ENCODE measurements at regions not wholly inside any gene's neighbourhood (a gene's known extent, or its start where the extent isn't known, plus 50 kb on each side); places are given as distances from the start of the nearest gene placed in this dataset.
A peak's percentile ranks its signal among the peaks of the same experiment; 100 is the strongest.

DNA sequence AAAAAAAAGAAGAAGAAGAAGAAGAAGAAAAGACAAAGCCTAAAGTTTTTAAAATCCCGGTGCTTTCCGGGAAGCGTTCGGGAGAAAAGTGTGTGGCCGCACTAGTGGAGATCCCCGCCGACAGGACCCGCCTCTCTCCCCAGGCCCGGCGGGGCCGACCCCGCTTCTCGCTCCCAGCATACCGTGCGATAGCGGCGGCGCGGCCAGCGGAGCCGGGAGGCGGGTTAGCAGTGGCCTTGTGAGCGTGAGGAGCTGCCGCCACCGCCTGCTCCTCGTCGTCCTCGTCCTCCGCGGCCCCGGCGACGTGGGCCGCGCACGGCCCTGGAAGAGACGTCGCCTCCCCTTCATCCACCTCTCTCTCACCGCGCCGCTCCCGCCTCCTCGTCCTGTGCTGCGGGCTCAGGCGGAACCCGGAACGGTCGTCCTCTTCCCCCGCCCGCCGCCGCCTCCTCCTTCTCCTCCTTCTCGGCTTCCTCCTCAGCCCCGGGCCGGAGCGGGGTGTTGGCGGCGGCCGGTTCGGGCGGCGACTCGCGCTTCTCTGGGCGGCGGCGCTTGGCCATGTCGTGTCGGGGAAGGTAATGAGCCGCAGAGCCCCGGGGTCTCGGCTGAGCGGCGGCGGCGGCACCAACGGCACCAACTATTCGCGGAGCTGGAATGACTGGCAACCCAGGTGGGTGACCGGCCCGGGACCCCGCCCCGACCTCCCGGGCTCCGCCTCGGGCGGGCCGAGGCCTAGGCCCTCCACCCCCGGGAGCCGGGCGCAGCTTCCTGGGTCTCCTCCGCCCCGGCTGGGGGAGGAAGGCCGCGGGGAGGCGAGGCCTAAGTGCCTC is 62.6 kb upstream of the CDR2 start (continued):
- TF ChIP-seq ZNF24 (IDR thresholded peaks at IDR 0.05) (0 out of 2 replicates have a peak, but pooled peaks have one; percentile 33), ZNF331 (CRISPR knock-in tag; IDR thresholded peaks at IDR 0.05) (peak; percentile 68; the same call in 1 of the 2 replicates), PHF20 (CRISPR knock-in tag; IDR thresholded peaks at IDR 0.05) (peak; percentile 62), MEIS2 (CRISPR knock-in tag; IDR thresholded peaks at IDR 0.05) (peak; percentile 74; the same call in 1 of the 2 replicates), KDM6A (CRISPR knock-in tag; IDR thresholded peaks at IDR 0.05; ENCODE audit: low read depth) (peak; percentile 38; the same call in 1 of the 2 replicates), HOXA7 (CRISPR knock-in tag; IDR thresholded peaks at IDR 0.05) (0 out of 2 replicates have a peak, but pooled peaks have one; percentile 53), ZSCAN9 (CRISPR knock-in tag; IDR thresholded peaks at IDR 0.05; ENCODE audit: borderline replicate concordance) (peak; percentile 89), ZNF543 (CRISPR knock-in tag; IDR thresholded peaks at IDR 0.05) (peak; percentile 77), ZNF546 (CRISPR knock-in tag; conservative IDR thresholded peaks at IDR 0.05) (0 out of 2 replicates have a peak, but pooled peaks have one; percentile 53), ETV6 (CRISPR knock-in tag; conservative IDR thresholded peaks at IDR 0.05) (peak; percentile 58; the same call in 1 of the 2 replicates), KDM2A (CRISPR knock-in tag; IDR thresholded peaks at IDR 0.05; ENCODE audit: borderline replicate concordance, low read depth) (peak; percentile 92), MED1 (CRISPR knock-in tag; IDR thresholded peaks at IDR 0.05) (peak; percentile 60; the same call in 1 of the 2 replicates)
- TF ChIP-seq, protein P1, sequence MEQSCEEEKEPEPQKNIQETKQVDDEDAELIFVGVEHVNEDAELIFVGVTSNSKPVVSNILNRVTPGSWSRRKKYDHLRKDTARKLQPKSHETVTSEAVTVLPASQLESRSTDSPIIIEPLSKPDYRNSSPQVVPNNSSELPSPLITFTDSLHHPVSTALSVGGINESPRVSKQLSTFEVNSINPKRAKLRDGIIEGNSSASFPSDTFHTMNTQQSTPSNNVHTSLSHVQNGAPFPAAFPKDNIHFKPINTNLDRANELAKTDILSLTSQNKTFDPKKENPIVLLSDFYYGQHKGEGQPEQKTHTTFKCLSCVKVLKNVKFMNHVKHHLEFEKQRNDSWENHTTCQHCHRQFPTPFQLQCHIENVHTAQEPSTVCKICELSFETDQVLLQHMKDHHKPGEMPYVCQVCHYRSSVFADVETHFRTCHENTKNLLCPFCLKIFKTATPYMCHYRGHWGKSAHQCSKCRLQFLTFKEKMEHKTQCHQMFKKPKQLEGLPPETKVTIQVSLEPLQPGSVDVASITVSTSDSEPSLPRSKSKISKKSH (CRISPR knock-in tag; IDR thresholded peaks at IDR 0.05; ENCODE audit: borderline replicate concordance): peak; percentile 96
- TF ChIP-seq, protein P2, sequence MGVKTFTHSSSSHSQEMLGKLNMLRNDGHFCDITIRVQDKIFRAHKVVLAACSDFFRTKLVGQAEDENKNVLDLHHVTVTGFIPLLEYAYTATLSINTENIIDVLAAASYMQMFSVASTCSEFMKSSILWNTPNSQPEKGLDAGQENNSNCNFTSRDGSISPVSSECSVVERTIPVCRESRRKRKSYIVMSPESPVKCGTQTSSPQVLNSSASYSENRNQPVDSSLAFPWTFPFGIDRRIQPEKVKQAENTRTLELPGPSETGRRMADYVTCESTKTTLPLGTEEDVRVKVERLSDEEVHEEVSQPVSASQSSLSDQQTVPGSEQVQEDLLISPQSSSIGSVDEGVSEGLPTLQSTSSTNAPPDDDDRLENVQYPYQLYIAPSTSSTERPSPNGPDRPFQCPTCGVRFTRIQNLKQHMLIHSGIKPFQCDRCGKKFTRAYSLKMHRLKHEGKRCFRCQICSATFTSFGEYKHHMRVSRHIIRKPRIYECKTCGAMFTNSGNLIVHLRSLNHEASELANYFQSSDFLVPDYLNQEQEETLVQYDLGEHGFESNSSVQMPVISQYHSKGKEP (CRISPR knock-in tag; IDR thresholded peaks at IDR 0.05): 0 out of 2 replicates have a peak, but pooled peaks have one; percentile 76
- TF ChIP-seq, protein P3, sequence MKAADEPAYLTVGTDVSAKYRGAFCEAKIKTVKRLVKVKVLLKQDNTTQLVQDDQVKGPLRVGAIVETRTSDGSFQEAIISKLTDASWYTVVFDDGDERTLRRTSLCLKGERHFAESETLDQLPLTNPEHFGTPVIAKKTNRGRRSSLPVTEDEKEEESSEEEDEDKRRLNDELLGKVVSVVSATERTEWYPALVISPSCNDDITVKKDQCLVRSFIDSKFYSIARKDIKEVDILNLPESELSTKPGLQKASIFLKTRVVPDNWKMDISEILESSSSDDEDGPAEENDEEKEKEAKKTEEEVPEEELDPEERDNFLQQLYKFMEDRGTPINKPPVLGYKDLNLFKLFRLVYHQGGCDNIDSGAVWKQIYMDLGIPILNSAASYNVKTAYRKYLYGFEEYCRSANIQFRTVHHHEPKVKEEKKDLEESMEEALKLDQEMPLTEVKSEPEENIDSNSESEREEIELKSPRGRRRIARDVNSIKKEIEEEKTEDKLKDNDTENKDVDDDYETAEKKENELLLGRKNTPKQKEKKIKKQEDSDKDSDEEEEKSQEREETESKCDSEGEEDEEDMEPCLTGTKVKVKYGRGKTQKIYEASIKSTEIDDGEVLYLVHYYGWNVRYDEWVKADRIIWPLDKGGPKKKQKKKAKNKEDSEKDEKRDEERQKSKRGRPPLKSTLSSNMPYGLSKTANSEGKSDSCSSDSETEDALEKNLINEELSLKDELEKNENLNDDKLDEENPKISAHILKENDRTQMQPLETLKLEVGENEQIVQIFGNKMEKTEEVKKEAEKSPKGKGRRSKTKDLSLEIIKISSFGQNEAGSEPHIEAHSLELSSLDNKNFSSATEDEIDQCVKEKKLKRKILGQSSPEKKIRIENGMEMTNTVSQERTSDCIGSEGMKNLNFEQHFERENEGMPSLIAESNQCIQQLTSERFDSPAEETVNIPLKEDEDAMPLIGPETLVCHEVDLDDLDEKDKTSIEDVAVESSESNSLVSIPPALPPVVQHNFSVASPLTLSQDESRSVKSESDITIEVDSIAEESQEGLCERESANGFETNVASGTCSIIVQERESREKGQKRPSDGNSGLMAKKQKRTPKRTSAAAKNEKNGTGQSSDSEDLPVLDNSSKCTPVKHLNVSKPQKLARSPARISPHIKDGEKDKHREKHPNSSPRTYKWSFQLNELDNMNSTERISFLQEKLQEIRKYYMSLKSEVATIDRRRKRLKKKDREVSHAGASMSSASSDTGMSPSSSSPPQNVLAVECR (CRISPR knock-in tag; IDR thresholded peaks at IDR 0.05; ENCODE audit: borderline replicate concordance): peak; percentile 90
- TF ChIP-seq, protein P4, sequence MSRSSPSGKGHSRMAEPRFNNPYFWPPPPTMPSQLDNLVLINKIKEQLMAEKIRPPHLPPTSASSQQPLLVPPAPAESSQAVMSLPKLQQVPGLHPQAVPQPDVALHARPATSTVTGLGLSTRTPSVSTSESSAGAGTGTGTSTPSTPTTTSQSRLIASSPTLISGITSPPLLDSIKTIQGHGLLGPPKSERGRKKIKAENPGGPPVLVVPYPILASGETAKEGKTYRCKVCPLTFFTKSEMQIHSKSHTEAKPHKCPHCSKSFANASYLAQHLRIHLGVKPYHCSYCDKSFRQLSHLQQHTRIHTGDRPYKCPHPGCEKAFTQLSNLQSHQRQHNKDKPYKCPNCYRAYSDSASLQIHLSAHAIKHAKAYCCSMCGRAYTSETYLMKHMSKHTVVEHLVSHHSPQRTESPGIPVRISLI (CRISPR knock-in tag; IDR thresholded peaks at IDR 0.05; ENCODE audit: borderline replicate concordance): 0 out of 2 replicates have a peak, but pooled peaks have one; percentile 11
